Large intestine (tissue), 3 donors: ENCODE measurements at regions not wholly inside any gene's neighbourhood (a gene's known extent, or its start where the extent isn't known, plus 50 kb on each side); places are given as distances from the start of the nearest gene placed in this dataset.

Experiments used
- DNase-seq, 2 donors: peaks; one replicate each; pipeline versions ENCODE4 v3.0.0 to v3.0.0-alpha.2; 2013
- H3K27ac ChIP-seq: one replicate; pipeline ENCODE4 v1.5.1; 2013; ENCODE audit warnings: low read length
- H3K27me3 ChIP-seq: 2 replicates; pipeline ENCODE4 v1.6.1; 2013; ENCODE audit warnings: low read length; ENCODE audit not compliant: control insufficient read depth, insufficient read depth
- H3K36me3 ChIP-seq: 2 replicates; pipeline ENCODE4 v1.6.1; 2013; ENCODE audit warnings: low read length; ENCODE audit not compliant: control insufficient read depth, insufficient read depth
- H3K4me1 ChIP-seq: one replicate; pipeline ENCODE4 v1.6.1; 2013; ENCODE audit warnings: low read length; ENCODE audit not compliant: control insufficient read depth, insufficient read depth
- H3K4me3 ChIP-seq: one replicate; pipeline ENCODE4 v1.5.1; 2013; ENCODE audit warnings: low read length
- H3K9me3 ChIP-seq: one replicate; pipeline ENCODE4 v1.6.1; 2013; ENCODE audit warnings: mild to moderate bottlenecking, low read depth, low read length, moderate library complexity; ENCODE audit not compliant: control insufficient read depth
- WGBS: methylation state at CpG from one replicate; pipeline ENCODE4 v1.1.5; 2013; ENCODE audit warnings: low lambda C conversion rate; ENCODE audit not compliant: insufficient coverage; 5-methylcytosine and 5-hydroxymethylcytosine counted together

GRCh38 chr6:168218785-168219566 is 100.6 kb downstream of the DACT2 start:
- DNase-seq: no peak
- Histone ChIP-seq H3K36me3 (no peaks in the 10 kb centered on the region), H3K4me3 (no peak overlapping the region), H3K9me3 (no peaks in the 10 kb centered on the region), H3K27ac (no peak overlapping the region), H3K27me3 (no peaks in the 10 kb centered on the region), H3K4me1 (no peaks in the 10 kb centered on the region)
- WGBS: no CpG with 5 or more reads among the region's 12 CpGs

GRCh38 chr6:168217880-168218537 is 101.6 kb downstream of the DACT2 start:
- WGBS: 100% methylated on average over 2 of the region's 9 CpGs
- Histone ChIP-seq H3K4me1 (no peaks in the 10 kb centered on the region), H3K9me3 (no peaks in the 10 kb centered on the region), H3K27ac (no peak overlapping the region), H3K27me3 (no peaks in the 10 kb centered on the region), H3K36me3 (no peaks in the 10 kb centered on the region), H3K4me3 (no peak overlapping the region)
- no peak for DNase-seq

- no peaks in the 10 kb centered on the region for H3K9me3 ChIP-seq
- WGBS: 95% methylated on average over 4 of the region's 24 CpGs
These were observed 102.2 kb downstream of the DACT2 start for GRCh38 chr6:168217216-168217879.

GRCh38 chr6:168216751-168217191 is 102.8 kb downstream of the DACT2 start:
- Histone ChIP-seq H3K4me1 (no peaks in the 10 kb centered on the region), H3K27me3 (no peaks in the 10 kb centered on the region), H3K9me3 (no peaks in the 10 kb centered on the region), H3K36me3 (no peaks in the 10 kb centered on the region), H3K27ac (no peak overlapping the region), H3K4me3 (no peak overlapping the region)
- no CpG with 5 or more reads among the region's 16 CpGs for WGBS
- no peak for DNase-seq

More at GRCh38 chr6:168217216-168217879, 102.2 kb downstream of the DACT2 start:
- no peak overlapping the region for H3K4me3 ChIP-seq
- no peak for DNase-seq
- H3K4me1 ChIP-seq: no peaks in the 10 kb centered on the region
- H3K36me3 ChIP-seq: no peaks in the 10 kb centered on the region
- H3K27ac ChIP-seq: no peak overlapping the region
- H3K27me3 ChIP-seq: no peaks in the 10 kb centered on the region

GRCh38 chr6:168216117-168216516 is 103.5 kb downstream of the DACT2 start:
- no peak overlapping the region for H3K4me3 ChIP-seq
- no peaks in the 10 kb centered on the region for H3K36me3 ChIP-seq
- no peak overlapping the region for H3K27ac ChIP-seq
- WGBS: 56% methylated on average over 2 of the region's 6 CpGs
- H3K4me1 ChIP-seq: no peaks in the 10 kb centered on the region
- H3K9me3 ChIP-seq: no peaks in the 10 kb centered on the region
- no peaks in the 10 kb centered on the region for H3K27me3 ChIP-seq
- DNase-seq: no peak

- Histone ChIP-seq H3K9me3 (no peaks in the 10 kb centered on the region), H3K27me3 (no peaks in the 10 kb centered on the region), H3K36me3 (no peaks in the 10 kb centered on the region), H3K27ac (no peak overlapping the region), H3K4me3 (no peak overlapping the region), H3K4me1 (no peaks in the 10 kb centered on the region)
- WGBS: 100% methylated on average over 1 of the region's 23 CpGs
- DNase-seq: no peak
These were observed 104.3 kb downstream of the DACT2 start for GRCh38 chr6:168215121-168215808.

- Histone ChIP-seq H3K27me3 (no peaks in the 10 kb centered on the region), H3K4me1 (no peaks in the 10 kb centered on the region), H3K27ac (no peak overlapping the region), H3K36me3 (no peaks in the 10 kb centered on the region), H3K9me3 (no peaks in the 10 kb centered on the region), H3K4me3 (no peak overlapping the region)
- DNase-seq: no peak
- no CpG with 5 or more reads among the region's 17 CpGs for WGBS
These were observed 104.9 kb downstream of the DACT2 start for GRCh38 chr6:168214586-168215104.

- Histone ChIP-seq H3K9me3 (no peaks in the 10 kb centered on the region), H3K27ac (no peak overlapping the region), H3K4me3 (no peak overlapping the region), H3K36me3 (no peaks in the 10 kb centered on the region), H3K4me1 (no peaks in the 10 kb centered on the region), H3K27me3 (no peaks in the 10 kb centered on the region)
- DNase-seq: no peak
- WGBS: no CpG with 5 or more reads among the region's 16 CpGs
These were observed 106.5 kb downstream of the DACT2 start for GRCh38 chr6:168213121-168213524.

GRCh38 chr6:168212362-168212761 is 107.2 kb downstream of the DACT2 start:
- Histone ChIP-seq H3K4me1 (no peaks in the 10 kb centered on the region), H3K4me3 (no peak overlapping the region), H3K27ac (no peak overlapping the region), H3K36me3 (no peaks in the 10 kb centered on the region), H3K9me3 (no peaks in the 10 kb centered on the region), H3K27me3 (no peaks in the 10 kb centered on the region)
- DNase-seq: no peak
- WGBS: no CpG with 5 or more reads among the region's 22 CpGs

- Histone ChIP-seq H3K9me3 (no peaks in the 10 kb centered on the region), H3K36me3 (no peaks in the 10 kb centered on the region), H3K4me3 (no peak overlapping the region), H3K4me1 (no peaks in the 10 kb centered on the region), H3K27me3 (no peaks in the 10 kb centered on the region), H3K27ac (no peak overlapping the region)
- no CpG with 5 or more reads among the region's 7 CpGs for WGBS
- DNase-seq: no peak
These were observed 107.9 kb downstream of the DACT2 start for GRCh38 chr6:168211681-168212080.
